Thyroid gland (tissue), 4 donors: ENCODE measurements at regions not wholly inside any gene's neighbourhood (a gene's known extent, or its start where the extent isn't known, plus 50 kb on each side); places are given as distances from the start of the nearest gene placed in this dataset.

Experiments used
- DNase-seq, 2 donors: peaks; one replicate each; pipeline ENCODE4 v3.0.0-alpha.2; 2019
- H3K27ac ChIP-seq, 3 donors: fragments of 200-600 bp; sonication (generic); 1 replicate in 2 of 3; 2 replicates in 1 of 3; pipeline ENCODE4 v1.5.1; 2016 to 2019; ENCODE audit warnings: mild to moderate bottlenecking in 1 of 3, moderate library complexity in 1 of 3
- H3K27me3 ChIP-seq: fragments of 200-600 bp; sonication (generic); one replicate; pipeline ENCODE4 v1.5.1; 2019
- H3K36me3 ChIP-seq, 2 donors: fragments of 200-600 bp; sonication (generic); one replicate each; pipeline ENCODE4 v1.5.1; 2016 to 2019
- H3K4me1 ChIP-seq, 2 donors: fragments of 200-600 bp; sonication (generic); one replicate each; pipeline ENCODE4 v1.5.1; 2017 to 2019
- H3K4me3 ChIP-seq, 3 donors: fragments of 200-600 bp; sonication (generic); replicated peaks in 1 of 3; 1 replicate in 2 of 3; 2 replicates in 1 of 3; pipeline ENCODE4 v1.5.1; 2016; ENCODE audit warnings: mild to moderate bottlenecking in 1 of 3
- H3K9me3 ChIP-seq: fragments of 200-600 bp; sonication (generic); one replicate; pipeline ENCODE4 v1.5.1; 2017
- CTCF ChIP-seq, 6 experiments: fragments of 200-600 bp in 3 of 6; fragments of 450-650 bp in 3 of 6; sonication (generic) in 3 of 6; IDR thresholded peaks; one replicate each; pipeline ENCODE4 v1.5.1; 2016 to 2019; ENCODE audit warnings: antibody characterized with exemption in 6 of 6, mild to moderate bottlenecking in 2 of 6, inconsistent platforms in 1 of 6, moderate library complexity in 1 of 6
- POLR2A ChIP-seq, 2 donors: fragments of 450-650 bp; IDR thresholded peaks; one replicate each; pipeline ENCODE4 v1.6.1; 2017; ENCODE audit warnings: antibody characterized with exemption in 2 of 2, mild to moderate bottlenecking in 2 of 2, moderate library complexity in 1 of 2
- WGBS, 2 donors: methylation state at CpG; one replicate each; pipeline ENCODE4 v1.1.5; 2017; 5-methylcytosine and 5-hydroxymethylcytosine counted together
- intact Hi-C: fragments of 100-400 bp; cut with DNase I; formaldehyde crosslinking; loops from one replicate; pipeline ENCODE4 v1.15.1; 2023

GRCh38 chr12:16118586-16118985 is 158.9 kb downstream of the SLC15A5 start:
- intact Hi-C loops, result no loop called here
- Histone ChIP-seq H3K36me3 (no peaks in the 10 kb centered on the region), H3K27ac (no peak overlapping the region), H3K4me1 (no peaks in the 10 kb centered on the region), H3K27me3 (no peaks in the 10 kb centered on the region), H3K9me3 (no peaks in the 10 kb centered on the region), H3K4me3 (no peak overlapping the region)
- TF ChIP-seq CTCF (IDR thresholded peaks at IDR 0.05) (no peak), POLR2A (IDR thresholded peaks at IDR 0.05) (no peak)
- DNase-seq, result no peak

GRCh38 chr12:16112612-16113560 is 164.6 kb downstream of the SLC15A5 start:
- 47 to 48% methylated on average over 11 of the region's 11 CpGs for WGBS, 2 donors

GRCh38 chr12:16112130-16112529 is 165.4 kb downstream of the SLC15A5 start:
- no peak for TF ChIP-seq POLR2A (IDR thresholded peaks at IDR 0.05)
- TF ChIP-seq CTCF (IDR thresholded peaks at IDR 0.05), result no peak
- Histone ChIP-seq H3K36me3 (no peaks in the 10 kb centered on the region), H3K4me1 (no peaks in the 10 kb centered on the region), H3K27me3 (no peaks in the 10 kb centered on the region), H3K9me3 (no peaks in the 10 kb centered on the region), H3K27ac (no peak overlapping the region), H3K4me3 (no peak overlapping the region)
- intact Hi-C loops, result no loop called here
- DNase-seq, result no peak
- 44 to 50% methylated on average over 4 of the region's 4 CpGs for WGBS, 2 donors

More at GRCh38 chr12:16112612-16113560, 164.6 kb downstream of the SLC15A5 start:
- DNase-seq, result peak in 1 of 2 donors; percentile 2
- Histone ChIP-seq H3K27me3 (no peaks in the 10 kb centered on the region), H3K27ac (no peak overlapping the region), H3K4me3 (no peak overlapping the region), H3K9me3 (no peaks in the 10 kb centered on the region), H3K4me1 (no peaks in the 10 kb centered on the region), H3K36me3 (no peaks in the 10 kb centered on the region)
- TF ChIP-seq POLR2A (IDR thresholded peaks at IDR 0.05) (no peak), CTCF (IDR thresholded peaks at IDR 0.05) (no peak)
- intact Hi-C loops, result no loop called here

GRCh38 chr12:16110596-16110995 is 166.9 kb downstream of the SLC15A5 start:
- intact Hi-C loops, result no loop called here

More at GRCh38 chr12:16110596-16110995, 166.9 kb downstream of the SLC15A5 start:
- Histone ChIP-seq H3K36me3 (no peaks in the 10 kb centered on the region), H3K27me3 (no peaks in the 10 kb centered on the region), H3K9me3 (no peaks in the 10 kb centered on the region), H3K4me3 (no peak overlapping the region), H3K4me1 (no peaks in the 10 kb centered on the region), H3K27ac (no peak overlapping the region)
- WGBS, 2 donors, result 88 to 91% methylated on average over 1 of the region's 1 CpG
- no peak for DNase-seq
- no peak for TF ChIP-seq CTCF (IDR thresholded peaks at IDR 0.05)
